Fibroblast of the aortic adventitia (primary cell): ENCODE measurements at regions not wholly inside any gene's neighbourhood (a gene's known extent, or its start where the extent isn't known, plus 50 kb on each side); places are given as distances from the start of the nearest gene placed in this dataset.
A peak's percentile ranks its signal among the peaks of the same experiment; 100 is the strongest.

ENCODE experiments used
- DNase-seq: peaks from one replicate; pipeline ENCODE4 v3.0.0-alpha.2; 2010; ENCODE audit warnings: low read depth
- H3K4me3 ChIP-seq: 2 replicates; pipeline ENCODE4 v1.5.1; 2011; ENCODE audit warnings: low read depth, mild to moderate bottlenecking, control low read depth, low read length, moderate library complexity
- TF ChIP-seq, protein P1 (sequence below): IDR thresholded peaks from 2 replicates; pipeline ENCODE4 v1.5.1; 2011; ENCODE audit warnings: mild to moderate bottlenecking, low read length, control low read depth, inconsistent platforms; ENCODE audit not compliant: insufficient read depth

DNA sequence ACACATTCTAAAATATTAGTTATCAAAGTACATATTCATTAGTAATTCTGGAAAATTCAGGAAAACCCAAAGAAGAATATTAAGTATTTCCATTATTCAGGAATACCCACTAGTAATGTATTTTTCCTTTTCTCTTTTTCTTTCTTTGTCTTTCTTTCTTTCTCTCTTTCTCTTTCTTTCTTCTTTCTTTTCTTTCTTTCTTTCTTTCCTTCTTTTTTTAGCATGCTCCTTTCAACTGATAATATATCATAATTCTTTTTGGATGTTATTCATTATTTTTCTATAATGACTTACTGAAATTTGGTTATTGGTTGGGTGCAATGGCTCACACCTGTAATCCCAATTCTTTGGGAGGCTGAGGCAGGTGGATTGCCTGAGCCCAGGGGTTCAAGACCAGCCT, 175.6 kb upstream of the RAB4A start:
- TF ChIP-seq, protein P1, sequence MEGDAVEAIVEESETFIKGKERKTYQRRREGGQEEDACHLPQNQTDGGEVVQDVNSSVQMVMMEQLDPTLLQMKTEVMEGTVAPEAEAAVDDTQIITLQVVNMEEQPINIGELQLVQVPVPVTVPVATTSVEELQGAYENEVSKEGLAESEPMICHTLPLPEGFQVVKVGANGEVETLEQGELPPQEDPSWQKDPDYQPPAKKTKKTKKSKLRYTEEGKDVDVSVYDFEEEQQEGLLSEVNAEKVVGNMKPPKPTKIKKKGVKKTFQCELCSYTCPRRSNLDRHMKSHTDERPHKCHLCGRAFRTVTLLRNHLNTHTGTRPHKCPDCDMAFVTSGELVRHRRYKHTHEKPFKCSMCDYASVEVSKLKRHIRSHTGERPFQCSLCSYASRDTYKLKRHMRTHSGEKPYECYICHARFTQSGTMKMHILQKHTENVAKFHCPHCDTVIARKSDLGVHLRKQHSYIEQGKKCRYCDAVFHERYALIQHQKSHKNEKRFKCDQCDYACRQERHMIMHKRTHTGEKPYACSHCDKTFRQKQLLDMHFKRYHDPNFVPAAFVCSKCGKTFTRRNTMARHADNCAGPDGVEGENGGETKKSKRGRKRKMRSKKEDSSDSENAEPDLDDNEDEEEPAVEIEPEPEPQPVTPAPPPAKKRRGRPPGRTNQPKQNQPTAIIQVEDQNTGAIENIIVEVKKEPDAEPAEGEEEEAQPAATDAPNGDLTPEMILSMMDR, result no peak
- no peak overlapping the region for H3K4me3 ChIP-seq
- DNase-seq, result no peak

DNA sequence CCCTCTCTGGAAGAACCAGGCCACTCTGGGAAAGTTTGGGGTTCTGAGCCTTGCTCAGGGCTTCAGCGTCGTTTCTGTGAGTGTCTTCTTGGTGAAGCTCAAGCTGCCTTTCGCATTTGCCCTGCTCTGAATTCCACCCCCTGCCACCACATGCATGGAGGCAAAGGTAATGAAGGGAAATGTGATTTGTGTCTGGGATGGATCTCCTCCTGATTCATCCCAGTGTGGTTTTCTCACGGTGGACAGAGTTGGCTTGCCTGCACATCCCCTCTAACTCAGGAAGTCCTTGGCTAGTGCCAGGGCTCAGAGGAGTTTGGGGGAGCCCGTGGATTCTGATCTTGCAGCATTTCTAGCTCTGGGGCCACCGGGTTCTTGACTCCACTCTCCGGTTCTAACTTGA, 173.6 kb upstream of the RAB4A start:
- H3K4me3 ChIP-seq, result no peak overlapping the region
- TF ChIP-seq, protein P1, result no peak
- no peak for DNase-seq

DNA sequence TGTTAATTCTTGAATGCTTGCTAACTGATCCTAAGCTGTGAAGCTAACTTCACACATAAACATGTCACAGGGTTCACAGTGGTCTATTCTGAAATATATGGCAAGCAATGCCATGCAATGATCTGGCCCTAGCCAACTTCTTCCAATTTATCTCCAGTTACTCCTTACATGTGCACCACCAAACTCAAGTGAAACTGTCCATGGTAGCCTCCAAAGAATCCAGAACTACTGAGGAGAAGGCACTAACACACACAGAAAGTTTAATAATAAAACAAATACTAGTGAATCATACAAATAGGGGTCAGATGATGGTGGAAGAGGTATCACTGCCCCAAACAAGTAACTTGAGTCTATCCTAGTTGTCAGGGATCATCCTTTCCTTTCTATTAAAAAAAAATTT, 172.6 kb upstream of the RAB4A start:
- DNase-seq, result no peak

DNA sequence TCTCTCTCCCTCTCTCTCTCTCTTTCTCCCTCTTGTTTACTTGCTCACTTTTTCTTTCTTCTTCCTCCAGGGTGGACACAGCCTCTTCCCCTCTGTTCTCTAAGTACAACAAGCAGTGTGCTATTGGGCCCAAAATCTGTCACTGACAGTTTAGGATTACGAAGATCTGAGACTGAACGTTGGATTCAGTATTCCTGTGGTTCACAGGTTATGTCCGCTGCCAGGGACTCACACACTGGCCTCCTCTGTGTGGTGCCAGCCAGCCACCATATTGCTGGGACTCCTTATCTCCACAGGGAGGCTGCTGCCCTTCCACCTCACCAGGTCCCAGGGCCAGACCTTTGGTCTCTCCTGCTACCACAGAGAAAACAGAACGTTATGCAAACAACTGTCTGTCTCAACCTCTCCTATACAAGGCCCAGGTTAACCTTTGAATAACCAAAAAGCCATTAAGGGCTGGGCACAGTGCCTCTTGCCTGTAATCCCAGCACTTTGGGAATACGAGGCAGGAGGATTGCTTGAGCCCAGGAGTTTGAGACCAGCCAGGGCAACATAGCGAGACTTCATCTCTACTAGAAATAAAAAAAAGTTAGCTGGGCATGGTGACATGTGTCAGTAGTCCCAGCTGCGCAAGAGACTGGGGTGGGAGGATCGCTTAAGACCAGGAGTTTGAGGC, 171.9 kb upstream of the RAB4A start:
- no peak overlapping the region for H3K4me3 ChIP-seq
- TF ChIP-seq, protein P1, result no peak
- no peak for DNase-seq

More for the DNA sequence above, 172.6 kb upstream of the RAB4A start:
- TF ChIP-seq, protein P1, result no peak
- no peak overlapping the region for H3K4me3 ChIP-seq

DNA sequence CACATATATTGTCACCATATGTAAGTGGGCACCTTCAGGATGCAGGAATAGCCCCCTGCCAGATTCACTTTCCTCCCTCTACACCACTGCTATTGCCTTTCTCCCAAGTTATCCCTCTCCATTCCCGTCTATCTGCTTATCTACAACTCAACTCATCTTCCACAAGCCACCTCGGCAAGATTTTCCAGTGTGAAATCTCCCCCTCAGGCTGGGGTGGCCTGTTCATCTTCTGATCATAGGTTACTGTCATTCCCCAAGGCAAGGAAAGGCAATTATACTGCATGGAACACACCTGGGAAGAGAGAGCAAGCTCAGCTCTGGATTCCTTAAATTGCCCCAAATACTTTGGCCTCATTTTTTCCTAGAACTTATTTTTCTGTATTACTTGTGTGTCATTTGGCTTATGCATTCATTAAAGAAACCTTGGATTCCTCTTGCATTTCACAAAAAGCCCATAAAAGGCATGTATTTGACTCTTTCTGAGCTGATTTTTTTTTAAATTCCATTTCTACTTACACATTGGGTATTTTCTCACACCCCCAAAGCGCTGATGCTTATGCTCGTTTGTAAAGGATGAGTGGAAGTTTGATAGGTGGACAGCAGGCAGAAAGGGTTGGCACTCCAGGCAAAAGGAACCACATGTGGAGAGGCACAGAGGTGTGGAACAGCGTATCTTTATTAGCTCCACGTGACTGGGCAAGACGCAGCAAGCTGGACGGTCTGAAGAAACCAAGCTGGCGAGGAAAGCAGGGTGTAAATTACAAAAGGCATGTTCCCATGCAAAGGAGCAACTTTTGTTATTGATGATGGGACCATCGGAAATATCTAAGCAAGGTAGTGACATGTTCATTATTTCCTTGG, 169.7 kb upstream of the RAB4A start:
- DNase-seq, result no peak
- TF ChIP-seq, protein P1, result no peak
- H3K4me3 ChIP-seq, result no peak overlapping the region

DNA sequence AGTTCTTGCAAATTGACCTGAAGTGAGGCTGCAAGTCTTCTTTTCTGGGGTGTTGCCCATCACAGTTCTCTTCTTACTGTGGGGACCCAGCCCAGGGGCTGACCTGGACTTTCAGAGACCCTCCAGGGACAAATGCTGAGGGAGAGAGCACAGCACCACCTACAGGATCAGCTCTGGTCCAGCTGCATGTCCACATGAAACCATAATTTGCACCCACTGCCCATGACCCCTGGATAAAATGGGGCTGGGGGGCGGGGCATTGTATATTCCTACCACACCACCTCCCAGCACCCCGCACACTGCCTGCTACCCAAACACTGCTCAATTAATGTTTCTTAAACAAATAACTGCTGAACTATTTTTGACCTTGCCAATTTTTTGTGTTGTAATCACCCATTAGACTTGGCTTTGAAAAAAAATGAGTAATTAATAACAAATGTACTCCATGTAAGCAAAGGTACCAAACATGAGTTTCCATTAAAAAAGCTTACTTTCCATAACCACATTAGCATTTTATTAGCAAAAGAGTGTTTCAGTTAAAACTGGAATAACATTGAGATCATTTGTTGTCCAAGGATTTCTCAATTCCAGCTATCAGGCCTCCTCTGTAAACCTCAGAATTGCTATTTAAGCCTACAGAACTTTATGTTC, 168.0 kb upstream of the RAB4A start:
- peak; percentile 4 for DNase-seq
- no peak overlapping the region for H3K4me3 ChIP-seq
- TF ChIP-seq, protein P1, result no peak
